PC-9 (cell line): ENCODE measurements at regions not wholly inside any gene's neighbourhood (a gene's known extent, or its start where the extent isn't known, plus 50 kb on each side); places are given as distances from the start of the nearest gene placed in this dataset.

Source experiments
- BruUV-seq: library from RNA; stranded (reverse); fragments of 400-500 nt; replicated peaks from 2 replicates; lab custom pipeline; 2021; lab: Mats Ljungman, UMichigan
- CTCF ChIA-PET: fragments of 300-600 bp; sonication (Branson Sonifier 250); formaldehyde crosslinking; loops from one replicate; lab custom pipeline; 2022; ENCODE audit warnings: antibody characterized with exemption; lab: Charles Lee
- POLR2A ChIA-PET: fragments of 300-600 bp; sonication (Branson Sonifier 250); formaldehyde crosslinking; loops from one replicate; lab custom pipeline; 2022; ENCODE audit warnings: antibody characterized with exemption; ENCODE audit not compliant: unreplicated experiment; lab: Charles Lee
- DNase-seq, 2 experiments: peaks; one replicate each; pipeline versions ENCODE4 v3.0.0 to v3.0.0-alpha.2; 2015 to 2022; ENCODE audit warnings: mixed read lengths in 1 of 2
- H2AFZ ChIP-seq: fragments of 200-600 bp; sonication (generic); 2 replicates; pipeline ENCODE4 v1.8.1; 2017; ENCODE audit warnings: antibody characterized with exemption
- H3F3A ChIP-seq: fragments of 200-600 bp; sonication (generic); 2 replicates; pipeline ENCODE4 v1.8.1; 2017; ENCODE audit warnings: antibody characterized with exemption, mild to moderate bottlenecking, low read depth; ENCODE audit not compliant: insufficient read depth
- H3K27ac ChIP-seq: fragments of 200-600 bp; sonication (generic); 2 replicates; pipeline ENCODE4 v1.6.1; 2016; ENCODE audit warnings: mixed run types
- H3K27me3 ChIP-seq: fragments of 200-600 bp; sonication (generic); 2 replicates; pipeline ENCODE4 v1.6.1; 2016; ENCODE audit warnings: low read depth, mixed run types; ENCODE audit not compliant: insufficient read depth
- H3K36me3 ChIP-seq: fragments of 200-600 bp; sonication (generic); 2 replicates; pipeline ENCODE4 v1.6.1; 2016; ENCODE audit warnings: low read depth, mixed run types
- H3K4me1 ChIP-seq: fragments of 200-600 bp; sonication (generic); replicated peaks from 2 replicates; pipeline ENCODE4 v1.6.1; 2016; ENCODE audit warnings: mixed run types; ENCODE audit not compliant: insufficient read depth
- H3K4me2 ChIP-seq: fragments of 200-600 bp; sonication (generic); 2 replicates; pipeline ENCODE4 v1.6.1; 2017; ENCODE audit warnings: mixed run types
- H3K4me3 ChIP-seq: fragments of 200-600 bp; sonication (generic); 2 replicates; pipeline ENCODE4 v1.6.1; 2016; ENCODE audit warnings: mixed run types
- H3K79me2 ChIP-seq: fragments of 200-600 bp; sonication (generic); 2 replicates; pipeline ENCODE4 v1.6.1; 2017; ENCODE audit warnings: low read depth, mixed run types
- H3K9me2 ChIP-seq: fragments of 200-600 bp; sonication (generic); 2 replicates; pipeline ENCODE4 v1.8.1; 2017; ENCODE audit warnings: mild to moderate bottlenecking; ENCODE audit not compliant: insufficient read depth
- H3K9me3 ChIP-seq: fragments of 200-600 bp; sonication (generic); 2 replicates; pipeline ENCODE4 v1.8.1; 2016; ENCODE audit warnings: low read depth; ENCODE audit not compliant: insufficient read depth
- H4K20me1 ChIP-seq: fragments of 200-600 bp; sonication (generic); 2 replicates; pipeline ENCODE4 v1.8.1; 2017; ENCODE audit not compliant: insufficient read depth
- CTCF ChIP-seq: fragments of 200-600 bp; sonication (generic); conservative IDR thresholded peaks from 2 replicates; pipeline ENCODE4 v1.6.1; 2017; ENCODE audit warnings: mixed run types, antibody characterized with exemption, mild to moderate bottlenecking, moderate library complexity
- EZH2 ChIP-seq: fragments of 200-600 bp; sonication (generic); IDR thresholded peaks from 2 replicates; pipeline ENCODE4 v1.8.0; 2017; ENCODE audit warnings: antibody characterized with exemption, low read depth
- intact Hi-C: fragments of 100-400 bp; cut with micrococcal nuclease; formaldehyde crosslinking; loops from one replicate; pipeline ENCODE4 v1.10.0; 2022; ENCODE audit not compliant: unreplicated experiment

GRCh38 chr3:30225021-30225420 lies 381.4 kb upstream of the TGFBR2 start:
- no TSS peak for BruUV-seq
- Histone ChIP-seq H3K4me1 (peaks cover 16% of the 10 kb centered on the region), H3K36me3 (no peaks in the 10 kb centered on the region), H3F3A (peaks cover 8% of the 10 kb centered on the region; the same call in 1 of the 2 replicates), H3K9me3 (no peaks in the 10 kb centered on the region), H3K4me3 (no peak overlapping the region), H3K79me2 (no peaks in the 10 kb centered on the region), H3K27me3 (no peaks in the 10 kb centered on the region), H3K9me2 (no peaks in the 10 kb centered on the region), H3K4me2 (no peak overlapping the region), H4K20me1 (no peaks in the 10 kb centered on the region), H3K27ac (no peak overlapping the region), H2AFZ (no peak overlapping the region)
- intact Hi-C loops = no loop called here
- TF ChIP-seq EZH2 (no peak), CTCF (no peak)
- no peak for DNase-seq
- CTCF ChIA-PET = no interaction called here
- POLR2A ChIA-PET = no interaction called here

GRCh38 chr3:30226601-30227151 lies 379.7 kb upstream of the TGFBR2 start:
- CTCF ChIA-PET = no interaction called here
- H2AFZ ChIP-seq = no peak overlapping the region

GRCh38 chr3:30227571-30228301 lies 378.7 kb upstream of the TGFBR2 start:
- no peaks in the 10 kb centered on the region for H3K36me3 ChIP-seq
- ChIA-PET CTCF (no interaction called here), POLR2A (no interaction called here)
- H3K9me2 ChIP-seq = no peaks in the 10 kb centered on the region
- H4K20me1 ChIP-seq = no peaks in the 10 kb centered on the region
- DNase-seq = peak in 1 of 2 experiments; percentile 79
- H3K4me1 ChIP-seq = peaks cover 16% of the 10 kb centered on the region
- no peak overlapping the region for H2AFZ ChIP-seq
- peaks cover 8% of the 10 kb centered on the region; the same call in 1 of the 2 replicates for H3F3A ChIP-seq
- H3K9me3 ChIP-seq = no peaks in the 10 kb centered on the region
- peak overlapping the region; percentile 62 for H3K27ac ChIP-seq
- no peaks in the 10 kb centered on the region for H3K79me2 ChIP-seq
- no peak overlapping the region for H3K4me3 ChIP-seq
- intact Hi-C loops = no loop called here
- TF ChIP-seq CTCF (no peak), EZH2 (no peak)
- 0 out of 2 replicates have a peak overlapping the region, but pooled peaks have one; percentile 19 for H3K4me2 ChIP-seq
- H3K27me3 ChIP-seq = no peaks in the 10 kb centered on the region
- no TSS peak for BruUV-seq

More at GRCh38 chr3:30226601-30227151, 379.7 kb upstream of the TGFBR2 start:
- POLR2A ChIA-PET = no interaction called here
- TF ChIP-seq EZH2 (no peak), CTCF (no peak)
- no TSS peak for BruUV-seq
- no peak for DNase-seq
- H3K9me2 ChIP-seq = no peaks in the 10 kb centered on the region
- no peaks in the 10 kb centered on the region for H3K79me2 ChIP-seq
- H3F3A ChIP-seq = peaks cover 8% of the 10 kb centered on the region; the same call in 1 of the 2 replicates
- no peak overlapping the region for H3K27ac ChIP-seq
- H3K9me3 ChIP-seq = no peaks in the 10 kb centered on the region
- peaks cover 16% of the 10 kb centered on the region for H3K4me1 ChIP-seq
- H3K4me2 ChIP-seq = no peak overlapping the region
- no peak overlapping the region for H3K4me3 ChIP-seq
- intact Hi-C loops = no loop called here
- no peaks in the 10 kb centered on the region for H4K20me1 ChIP-seq
- no peaks in the 10 kb centered on the region for H3K27me3 ChIP-seq
- no peaks in the 10 kb centered on the region for H3K36me3 ChIP-seq
